Tongue (tissue), 1 donor: ENCODE measurements at regions not wholly inside any gene's neighbourhood (a gene's known extent, or its start where the extent isn't known, plus 50 kb on each side); places are given as distances from the start of the nearest gene placed in this dataset.
A peak's percentile ranks its signal among the peaks of the same experiment; 100 is the strongest.

Experiments used
- DNase-seq: peaks from one replicate; pipeline ENCODE4 v3.0.0-alpha.2; 2015

DNA sequence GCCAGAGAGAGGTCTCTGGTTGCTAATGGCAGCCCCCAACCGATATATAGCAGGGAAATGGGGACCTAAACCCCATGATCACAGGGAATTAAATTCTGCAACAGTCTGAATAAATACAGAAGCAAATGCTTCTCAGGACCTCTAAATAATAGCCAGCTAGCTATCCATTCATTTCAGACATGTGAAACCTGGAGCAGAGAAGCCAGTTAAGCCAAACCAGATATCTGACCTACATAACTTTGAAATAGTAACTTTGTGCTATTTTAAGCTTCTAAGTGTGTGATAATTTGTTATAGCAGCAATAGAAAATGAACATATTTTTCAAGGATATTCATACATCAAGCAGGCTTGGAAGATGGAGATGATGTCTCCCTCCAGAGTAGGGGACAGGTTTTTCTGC, 1062.9 kb upstream of the CADM2 start:
- DNase-seq = no peak

DNA sequence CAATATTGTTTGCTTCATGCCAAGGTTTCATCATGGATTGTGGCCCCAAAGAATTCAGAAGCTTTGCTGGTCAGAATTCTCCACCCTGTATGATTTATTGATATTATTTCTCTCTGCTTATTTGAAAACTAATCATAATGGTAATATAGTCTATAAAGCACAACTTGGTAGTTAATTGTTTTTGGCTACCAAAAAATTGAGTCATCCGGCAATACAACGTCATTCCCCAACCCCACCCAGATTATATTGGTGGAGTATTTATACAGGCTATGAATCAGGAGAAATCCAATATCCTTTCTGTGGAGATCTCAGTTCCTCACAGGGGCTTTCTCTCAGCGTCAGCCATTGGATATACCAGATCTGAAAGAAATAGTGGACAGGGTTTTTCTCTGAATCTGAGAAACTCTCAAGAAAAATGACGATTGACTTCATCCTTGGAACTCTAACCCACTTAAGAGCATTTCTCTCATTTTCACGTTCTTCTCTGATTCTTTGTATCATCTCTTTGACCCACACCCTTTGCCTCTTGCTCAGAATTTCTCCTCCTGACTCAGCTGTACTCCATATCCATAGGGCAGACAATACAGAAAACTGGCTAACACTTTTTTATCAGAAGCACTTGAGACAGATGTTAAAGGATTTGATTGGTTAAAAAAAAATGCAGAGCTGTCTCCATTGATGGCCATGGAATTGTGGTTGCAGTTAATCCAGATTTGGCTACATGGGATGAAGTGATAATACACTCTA, 1055.8 kb upstream of the CADM2 start:
- DNase-seq = no peak

DNA sequence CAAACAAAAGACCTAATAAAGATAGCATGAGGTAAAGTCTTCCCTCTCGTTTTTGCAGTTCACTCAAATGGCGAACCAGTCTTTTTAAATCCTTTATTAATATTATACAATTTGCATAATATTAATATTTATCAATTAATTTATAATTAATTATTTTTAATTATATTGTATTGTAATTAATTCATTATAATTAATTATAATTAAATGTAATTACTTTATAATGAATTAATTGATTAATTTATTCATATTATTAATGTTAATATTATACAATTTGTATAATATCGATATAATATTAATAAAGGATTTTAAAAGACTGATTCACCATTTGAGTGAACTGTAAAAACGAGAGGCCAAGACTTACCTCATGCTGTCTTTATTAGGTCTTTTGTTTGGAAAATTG, 1045.4 kb upstream of the CADM2 start:
- no peak for DNase-seq

DNA sequence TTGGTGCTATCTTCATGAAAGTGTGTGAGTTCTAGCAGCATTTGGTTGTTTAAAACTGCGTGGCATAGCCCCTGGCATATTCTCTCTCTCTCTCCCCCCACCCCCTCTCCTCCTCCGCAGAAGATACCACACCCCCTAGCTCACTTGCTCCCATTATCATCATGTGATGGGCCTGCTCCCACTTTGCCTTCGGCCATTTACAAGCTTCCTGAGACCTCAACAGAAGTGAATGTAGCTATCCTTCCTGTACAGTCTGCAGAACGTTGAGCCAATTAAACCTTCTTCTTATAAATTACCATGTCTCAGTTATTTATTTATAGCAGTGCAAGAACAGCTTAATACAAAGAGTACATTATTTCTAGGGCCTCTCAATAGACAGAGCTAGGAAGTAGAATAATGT, 1032.5 kb upstream of the CADM2 start:
- DNase-seq = no peak

DNA sequence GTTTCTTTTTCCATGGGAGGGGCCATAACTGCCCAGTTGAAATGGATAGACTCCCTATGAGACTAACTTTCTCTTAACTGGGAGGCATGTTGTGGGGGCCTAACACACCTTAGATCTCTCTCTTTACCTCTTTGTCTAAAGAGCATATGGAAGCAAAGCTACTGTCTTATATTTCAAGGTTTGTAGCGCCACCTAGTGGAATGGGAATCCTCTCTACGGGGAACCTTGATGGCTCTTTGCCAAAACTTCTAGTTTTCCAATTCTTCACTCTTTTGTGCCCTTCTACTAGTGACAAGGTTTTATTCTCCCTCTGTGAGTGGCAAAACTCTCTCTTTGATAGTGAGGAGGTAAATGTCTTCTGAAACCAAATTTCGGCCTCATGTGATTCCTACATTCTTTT, 1030.4 kb upstream of the CADM2 start:
- no peak for DNase-seq

DNA sequence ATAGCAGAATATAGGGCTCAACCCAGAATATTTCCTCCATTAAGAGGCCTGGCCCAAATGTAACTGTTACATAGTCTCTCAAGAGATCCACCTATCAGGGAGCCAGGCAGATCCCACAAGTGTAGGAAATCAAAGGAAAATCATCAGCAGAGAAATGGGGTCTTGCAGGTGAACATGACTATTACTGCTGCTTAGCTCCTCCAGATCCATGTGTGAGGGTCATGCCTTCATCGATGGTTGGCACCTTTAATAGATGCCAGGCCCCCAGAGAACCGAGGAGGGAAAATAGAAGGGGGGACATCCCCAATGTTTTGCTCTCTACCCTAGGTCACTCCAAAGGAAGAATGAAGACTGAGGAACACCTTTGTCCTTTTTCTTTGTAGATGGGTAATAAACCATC, 1029.9 kb upstream of the CADM2 start:
- no peak for DNase-seq

DNA sequence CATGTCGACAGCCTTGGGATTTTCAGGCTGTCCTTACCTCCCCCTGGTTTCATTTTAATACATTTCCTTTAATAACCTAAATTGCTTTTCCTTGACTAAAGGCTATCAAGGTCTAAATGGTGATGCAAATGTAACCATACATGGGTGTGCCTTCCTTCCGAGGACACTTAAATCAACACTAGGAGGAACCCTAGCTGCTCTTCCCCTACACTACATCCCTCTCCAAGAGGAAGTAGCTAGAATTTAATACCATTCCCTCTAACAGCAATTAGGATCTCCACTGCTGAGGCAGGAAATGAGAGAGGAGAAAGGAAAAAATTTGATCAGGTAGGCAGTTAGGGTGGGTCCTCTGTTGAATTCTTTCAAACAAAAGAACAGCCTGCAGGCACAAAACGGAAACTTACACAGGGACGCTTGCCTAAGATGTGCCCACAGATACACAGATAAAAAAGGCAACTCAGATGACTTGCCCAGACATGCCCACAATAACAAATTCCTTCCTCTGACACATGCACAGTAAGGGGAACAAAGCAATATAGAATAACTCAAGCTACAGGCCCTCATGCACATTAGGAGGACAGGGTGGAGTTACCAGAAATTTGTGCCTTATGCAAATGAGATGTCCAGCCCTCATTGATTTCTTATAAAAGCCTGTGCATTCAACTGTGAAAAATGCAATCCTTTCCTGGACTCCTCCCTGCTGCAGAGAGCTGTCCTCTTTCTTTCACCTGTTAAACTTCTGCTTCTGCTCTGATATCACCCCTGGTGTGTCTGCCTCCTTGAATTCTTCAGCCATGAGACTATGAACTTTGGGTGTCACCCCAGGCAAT, 1024.4 kb upstream of the CADM2 start:
- DNase-seq = peak; percentile 28

DNA sequence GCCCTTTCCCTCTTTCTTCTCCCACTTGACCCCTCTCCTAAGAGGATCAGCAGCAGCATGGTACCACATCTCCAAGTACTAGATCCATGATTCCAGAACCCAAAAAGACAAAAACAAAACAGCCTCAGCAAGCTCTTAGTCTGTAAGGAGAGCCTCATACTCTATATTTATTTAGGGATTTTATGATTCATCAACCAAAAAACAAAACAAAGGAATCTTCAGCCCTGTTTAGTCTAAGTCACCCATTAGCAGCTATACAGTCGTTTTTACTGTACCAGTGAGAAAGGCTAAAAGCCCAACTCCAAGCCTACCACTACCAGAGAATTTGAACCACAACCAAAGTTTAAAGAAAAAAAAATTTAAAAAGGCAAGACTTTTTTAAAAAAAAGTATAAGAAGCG, 1020.3 kb upstream of the CADM2 start:
- no peak for DNase-seq

DNA sequence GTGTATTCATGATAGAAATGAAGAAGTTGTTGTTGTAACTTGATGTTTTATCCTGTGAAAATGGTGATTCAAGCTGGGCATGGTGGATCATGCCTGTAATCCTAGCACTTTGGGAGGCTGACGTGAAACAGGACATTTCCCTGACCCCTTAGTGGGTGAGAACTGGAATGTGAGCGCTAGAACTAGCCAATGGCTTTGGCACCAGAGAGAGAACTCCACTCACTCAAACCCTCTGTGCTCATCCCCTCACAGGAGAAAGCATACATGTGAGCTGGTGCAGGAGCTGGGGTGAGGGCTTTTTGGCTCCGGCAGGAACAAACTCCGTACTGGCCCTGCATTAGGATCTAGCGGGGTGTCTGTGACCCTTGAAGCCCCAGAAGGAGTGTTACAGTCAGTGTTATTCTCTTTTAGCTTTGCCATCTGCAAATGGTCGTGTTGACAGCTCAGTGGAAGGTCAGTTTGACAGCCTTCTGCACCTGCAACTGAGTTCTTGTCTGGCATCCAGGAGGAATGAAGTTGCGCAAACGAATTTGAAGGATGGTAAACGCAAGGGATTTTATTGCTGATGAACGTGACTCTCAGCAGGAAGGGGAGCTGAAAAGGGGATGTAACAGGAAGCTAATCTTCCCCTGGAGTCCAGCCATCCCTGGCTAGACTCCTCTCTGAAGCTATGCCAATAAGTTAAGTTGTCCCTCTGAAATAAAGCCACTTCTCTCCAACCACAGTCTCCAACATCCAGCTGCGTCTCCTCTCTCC, 1016.6 kb upstream of the CADM2 start:
- DNase-seq = peak; percentile 35

DNA sequence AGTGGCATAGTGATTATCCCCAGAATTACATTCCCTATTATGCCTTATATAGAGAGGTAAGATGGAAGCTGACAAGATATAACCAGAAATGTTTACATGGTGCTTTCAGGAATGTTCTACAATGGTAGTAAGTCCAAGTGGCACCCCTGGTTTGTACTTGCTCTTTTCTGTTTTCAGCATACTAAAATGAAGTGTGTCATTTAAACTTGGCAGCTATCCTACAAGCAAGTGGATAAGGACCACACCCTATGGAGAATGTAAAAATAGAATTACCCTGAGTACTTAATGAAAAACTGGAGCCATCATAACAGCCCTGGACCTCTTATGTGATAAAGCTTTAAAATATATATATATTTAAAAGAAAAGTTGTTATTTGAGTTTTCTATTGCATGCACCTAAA, 1012.7 kb upstream of the CADM2 start:
- DNase-seq = peak; percentile 45

DNA sequence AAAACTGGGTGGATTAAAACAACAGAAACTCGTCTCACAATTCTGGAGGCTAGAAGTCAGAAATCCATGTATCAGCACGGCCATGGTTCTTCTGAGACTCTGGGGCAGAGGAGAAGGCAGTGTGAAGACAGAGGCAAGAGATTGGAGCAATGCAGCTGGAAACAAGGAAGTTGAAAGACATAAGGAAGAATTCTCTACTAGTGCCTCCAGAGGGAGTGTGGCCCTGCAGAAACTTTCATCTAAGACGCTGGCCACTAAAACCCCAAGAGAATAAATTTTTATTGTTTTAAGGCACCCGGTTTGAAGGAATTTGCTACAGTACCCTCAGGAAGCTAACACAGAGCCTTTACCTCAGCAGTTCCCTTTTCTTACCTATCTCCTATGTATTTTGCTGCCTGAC, 1012.2 kb upstream of the CADM2 start:
- peak; percentile 17 for DNase-seq

DNA sequence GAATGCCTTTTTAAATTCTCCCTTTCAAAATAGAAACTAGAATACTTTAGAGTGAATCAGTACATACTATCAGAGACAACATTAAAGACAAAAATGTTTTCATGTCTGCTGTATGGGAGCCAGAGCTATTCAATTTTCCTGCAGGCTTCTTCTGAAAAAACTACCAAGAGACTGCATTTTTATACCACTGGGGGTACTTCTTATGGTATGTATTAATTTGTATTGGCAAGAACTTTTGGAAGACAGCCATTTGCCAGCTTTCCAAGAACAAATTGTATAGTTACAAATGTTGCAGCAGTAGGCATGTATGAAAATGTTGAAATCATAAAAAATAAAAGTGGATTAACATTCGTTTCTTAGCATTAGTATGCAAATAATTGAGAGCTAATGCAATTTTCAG, 1010.0 kb upstream of the CADM2 start:
- peak; percentile 21 for DNase-seq

DNA sequence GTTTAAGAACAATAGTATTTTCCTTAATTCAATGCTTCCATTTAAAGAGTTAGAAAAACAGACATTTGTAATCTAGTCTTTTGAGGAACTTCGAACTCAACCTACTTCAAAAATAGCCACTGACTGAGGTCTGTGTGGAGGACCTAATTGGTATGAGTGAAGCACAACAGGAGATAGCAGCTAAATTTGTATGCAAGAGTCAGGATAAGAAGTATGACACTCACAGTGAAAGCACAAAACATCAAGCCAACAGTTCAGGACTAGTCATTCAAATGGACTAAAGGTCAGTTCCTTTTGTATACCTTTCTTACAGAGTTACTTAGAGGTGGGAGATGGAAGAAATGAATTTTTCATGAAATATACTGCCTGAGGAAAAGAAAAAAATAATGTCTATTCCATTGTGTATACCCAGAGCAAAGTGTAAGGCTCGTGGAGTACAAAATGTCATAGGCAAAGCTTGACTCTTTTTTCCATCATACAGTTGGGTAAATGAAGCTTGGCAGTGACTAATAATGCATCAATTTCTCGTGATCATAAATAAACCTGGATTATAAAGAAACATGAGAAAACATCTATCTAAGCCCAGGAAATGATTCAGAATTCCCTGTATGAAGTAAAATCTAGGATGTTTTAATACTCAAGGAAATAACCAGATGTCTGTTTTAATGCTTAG, 1005.2 kb upstream of the CADM2 start:
- DNase-seq = peak; percentile 3

DNA sequence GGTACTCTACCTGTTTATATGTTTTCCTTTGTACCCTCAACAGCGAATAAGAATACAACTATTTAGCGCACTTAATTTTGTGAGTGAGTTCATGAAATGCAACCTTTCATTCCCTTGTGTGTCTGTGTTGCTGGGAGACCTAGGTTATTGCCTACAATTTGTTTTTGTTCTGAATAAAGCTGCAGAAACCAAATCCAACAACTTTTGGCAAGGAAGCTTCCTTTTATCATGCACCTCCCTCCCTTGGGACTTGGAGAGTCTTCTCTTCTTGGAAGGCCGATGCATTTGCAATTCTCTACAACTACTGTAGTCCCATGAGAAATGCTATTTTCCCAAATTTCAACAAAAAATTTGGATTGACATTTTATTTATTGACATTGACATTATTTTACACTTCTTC, 1002.4 kb upstream of the CADM2 start:
- peak; percentile 19 for DNase-seq

DNA sequence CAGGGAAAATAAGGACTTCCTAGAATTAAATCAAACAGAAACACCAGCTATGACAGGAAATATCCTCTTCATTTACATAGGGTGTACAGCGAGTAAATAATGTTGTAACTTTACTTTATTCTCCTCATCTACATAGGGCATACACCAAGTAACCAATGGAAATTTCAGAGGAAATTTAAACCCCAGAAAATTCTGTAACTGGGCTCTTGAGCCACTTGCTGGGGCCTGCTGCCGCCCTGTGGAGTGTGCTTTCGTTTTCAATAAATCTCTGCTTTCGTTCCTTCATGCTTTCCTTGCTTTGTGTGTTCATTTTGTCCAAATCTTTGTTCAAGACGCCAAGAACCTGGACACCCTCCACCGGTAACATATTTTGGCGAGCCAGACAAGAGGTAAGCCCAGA, 990.4 kb upstream of the CADM2 start:
- no peak for DNase-seq

DNA sequence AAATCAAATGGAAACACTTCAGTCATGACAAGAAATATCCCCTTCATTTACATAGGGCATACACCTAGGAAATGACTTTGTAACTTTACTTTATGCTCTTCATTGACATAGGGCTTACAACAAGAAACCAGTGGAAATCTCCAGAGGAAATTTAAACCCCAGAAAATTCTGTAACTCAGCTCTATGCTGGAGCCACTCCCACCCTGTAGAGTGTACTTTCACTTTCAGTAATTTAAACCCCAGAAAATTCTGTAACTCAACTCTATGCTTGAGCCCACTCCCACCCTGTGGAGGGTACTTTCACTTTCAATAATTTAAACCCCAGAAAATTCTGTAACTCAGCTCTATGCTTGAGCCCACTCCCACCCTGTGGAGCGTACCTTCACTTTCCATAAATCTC, 987.1 kb upstream of the CADM2 start:
- no peak for DNase-seq

DNA sequence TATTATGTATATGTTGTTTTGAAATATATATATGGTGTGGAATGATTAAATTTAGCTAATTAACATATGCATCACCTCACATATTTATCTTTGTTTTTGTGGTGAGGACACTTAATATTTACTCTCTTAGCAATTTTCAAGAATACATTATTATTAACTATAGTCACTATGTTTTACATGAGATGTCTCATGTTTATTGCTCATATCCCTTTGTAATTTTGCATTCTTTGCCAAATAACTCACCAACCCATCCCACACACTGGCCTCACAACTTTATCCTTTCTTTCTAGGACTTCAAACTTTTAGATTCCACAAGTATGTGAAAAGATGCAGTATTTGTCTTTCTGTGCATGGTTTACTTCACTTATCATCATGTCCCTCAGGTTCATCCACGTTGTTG, 950.2 kb upstream of the CADM2 start:
- DNase-seq = no peak

DNA sequence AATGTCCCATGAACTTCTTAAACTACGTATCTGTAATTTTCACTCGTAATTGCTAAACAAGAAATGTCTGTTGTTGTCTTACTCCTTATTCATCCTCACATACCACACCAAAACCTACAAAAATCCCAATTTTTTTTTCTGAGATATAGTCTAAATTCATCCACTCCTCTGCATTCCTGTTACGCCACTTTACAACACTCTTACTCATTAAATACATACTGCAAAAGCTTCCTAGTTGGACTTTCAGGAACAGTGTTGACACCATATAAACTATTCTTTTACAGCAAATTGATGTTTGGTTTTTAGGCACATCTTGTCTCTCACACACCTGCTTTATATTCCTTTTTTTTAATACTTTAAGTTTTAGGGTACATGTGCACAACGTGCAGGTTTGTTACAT, 934.9 kb upstream of the CADM2 start:
- no peak for DNase-seq

DNA sequence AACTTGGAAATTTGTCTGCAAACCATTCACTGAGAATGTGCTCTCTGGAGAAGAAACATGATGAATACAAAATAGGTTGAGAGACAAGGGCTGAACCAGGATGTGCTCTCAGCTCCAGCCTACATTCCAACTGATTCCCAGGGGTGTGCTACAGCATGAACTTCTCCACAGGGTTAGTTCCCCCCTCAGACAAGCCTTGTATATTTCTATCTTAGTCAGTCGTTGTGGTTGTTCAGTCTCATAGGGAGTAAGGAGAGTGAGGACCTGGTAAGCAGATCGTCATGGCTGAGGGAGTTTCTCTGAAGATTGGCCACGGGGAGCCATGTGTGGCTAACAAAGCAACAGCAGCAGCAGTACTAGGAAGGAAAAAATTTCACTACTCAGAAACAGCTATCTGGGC, 919.7 kb upstream of the CADM2 start:
- DNase-seq = peak; percentile 12

DNA sequence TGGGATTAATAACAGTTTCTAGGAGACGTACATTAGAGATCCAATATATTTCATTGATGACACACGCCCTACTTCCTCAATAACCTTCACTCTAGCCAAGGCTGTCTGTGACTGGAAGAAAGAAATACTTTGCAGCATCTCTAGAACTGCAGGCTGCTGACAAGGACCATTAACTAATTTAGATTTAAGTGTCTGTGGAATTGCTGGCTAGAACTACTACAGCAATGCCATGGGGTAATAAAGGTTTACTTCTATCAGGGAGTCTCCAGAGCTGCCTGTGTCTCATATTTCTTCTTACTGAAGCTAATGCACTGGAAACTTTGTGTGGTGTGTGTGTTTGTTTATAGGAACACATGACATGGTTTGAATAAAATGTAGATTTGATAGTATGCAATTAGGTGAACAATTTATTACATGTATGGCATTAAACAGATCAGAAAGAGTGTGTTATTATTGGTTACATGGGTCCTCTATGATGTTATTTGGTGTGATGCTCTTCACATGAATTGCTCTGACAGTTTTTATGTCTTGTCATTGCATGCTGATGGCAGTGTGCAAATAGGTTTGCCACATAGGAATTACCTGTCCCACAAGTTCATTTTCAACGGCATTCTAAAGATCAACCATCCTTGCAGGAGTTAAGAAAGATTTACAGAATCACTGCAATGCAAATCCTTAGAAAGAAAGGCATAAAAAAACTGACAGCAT, 916.2 kb upstream of the CADM2 start:
- DNase-seq = no peak

DNA sequence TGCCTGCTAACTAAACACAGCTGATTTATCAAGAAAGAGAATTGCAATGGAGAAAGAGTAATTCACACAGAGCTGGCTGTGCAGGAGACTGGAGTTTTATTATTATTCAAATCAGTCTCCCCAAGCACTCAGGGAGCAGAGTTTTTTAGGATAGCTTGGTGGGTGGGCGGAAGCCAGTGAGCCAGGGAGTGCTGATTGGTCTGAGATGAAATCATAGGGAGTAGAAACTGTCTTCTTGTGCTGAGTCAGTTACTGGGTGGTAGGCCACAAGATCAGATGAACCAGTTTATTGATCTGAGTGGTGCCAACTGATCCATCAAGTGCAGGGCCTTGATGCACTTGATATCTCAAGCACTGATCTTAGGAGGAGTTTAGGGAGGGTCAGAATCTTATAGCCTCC, 891.9 kb upstream of the CADM2 start:
- no peak for DNase-seq

DNA sequence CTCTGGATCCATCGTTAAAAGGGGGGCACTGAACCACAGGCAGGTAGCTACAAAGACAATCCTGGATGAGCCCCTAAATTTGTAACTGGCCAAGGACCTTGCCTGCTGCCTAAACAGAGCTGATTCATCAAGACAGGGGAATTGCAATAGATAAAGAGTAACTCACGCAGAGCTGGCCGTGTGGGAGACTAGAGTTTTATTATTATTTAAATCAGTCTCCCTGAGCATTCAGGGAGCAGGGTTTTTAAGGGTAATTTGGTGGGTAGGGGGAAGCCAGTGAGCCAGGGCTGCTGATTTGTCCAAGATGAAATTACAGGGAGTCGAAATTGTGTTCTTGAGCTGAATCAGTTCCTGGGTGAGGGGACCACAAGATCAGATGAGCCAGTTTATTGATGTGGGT, 885.1 kb upstream of the CADM2 start:
- no peak for DNase-seq
